Type B pancreatic cell (in vitro differentiated cells): ENCODE measurements at regions not wholly inside any gene's neighbourhood (a gene's known extent, or its start where the extent isn't known, plus 50 kb on each side); places are given as distances from the start of the nearest gene placed in this dataset.

ENCODE experiments used
- DNase-seq: peaks from one replicate; pipeline ENCODE4 v3.0.0; 2021; ENCODE audit warnings: mixed read lengths; ENCODE audit not compliant: unreplicated experiment; ENCODE audit errors: extremely low spot score
- H3K27ac Mint-ChIP-seq: 2 replicates; pipeline ENCODE4 v1.8.0; 2021; ENCODE audit warnings: mild to moderate bottlenecking, mixed read lengths
- H3K27me3 Mint-ChIP-seq: 2 replicates; pipeline ENCODE4 v1.8.0; 2021; ENCODE audit warnings: mixed read lengths
- H3K36me3 Mint-ChIP-seq: 2 replicates; pipeline ENCODE4 v1.8.0; 2021; ENCODE audit warnings: mixed read lengths
- H3K4me1 Mint-ChIP-seq: one replicate; pipeline ENCODE4 v1.8.0; 2021; ENCODE audit warnings: mixed read lengths; ENCODE audit not compliant: unreplicated experiment
- H3K4me3 Mint-ChIP-seq: 2 replicates; pipeline ENCODE4 v1.8.0; 2021; ENCODE audit warnings: mild to moderate bottlenecking, mixed read lengths
- H3K9me3 Mint-ChIP-seq: 2 replicates; pipeline ENCODE4 v1.8.0; 2021; ENCODE audit warnings: mixed read lengths
- CTCF ChIP-seq: fragments of 200-600 bp; sonication (generic); conservative IDR thresholded peaks from 2 replicates; pipeline ENCODE4 v1.5.0; 2021; ENCODE audit warnings: antibody characterized with exemption, mild to moderate bottlenecking

DNA sequence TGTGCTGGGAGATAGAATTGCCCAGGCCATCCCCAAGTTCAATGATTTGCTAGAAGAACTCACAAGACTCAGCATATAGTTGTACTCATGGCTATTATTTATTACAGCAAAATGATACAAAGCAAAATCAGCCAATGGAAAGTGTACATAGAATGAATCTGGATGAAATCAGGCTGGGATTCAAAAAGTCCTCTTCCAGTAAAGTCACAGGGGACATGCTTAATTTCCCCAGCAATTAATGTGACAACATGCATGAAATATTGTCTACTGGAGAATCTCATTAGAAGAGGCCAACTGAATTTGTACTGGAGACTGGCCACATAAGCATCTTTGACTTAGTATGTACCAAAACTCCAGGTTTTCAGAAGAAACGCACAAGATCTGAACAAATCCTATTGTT is 1043.1 kb downstream of the NAALADL2 start:
- H3K4me3 Mint-ChIP-seq: no peak overlapping the region
- TF ChIP-seq CTCF: no peak
- H3K9me3 Mint-ChIP-seq: peaks cover 4% of the 10 kb centered on the region
- H3K27me3 Mint-ChIP-seq: no peaks in the 10 kb centered on the region
- DNase-seq: no peak
- no peaks in the 10 kb centered on the region for H3K36me3 Mint-ChIP-seq
- no peaks in the 10 kb centered on the region for H3K4me1 Mint-ChIP-seq
- H3K27ac Mint-ChIP-seq: no peak overlapping the region

DNA sequence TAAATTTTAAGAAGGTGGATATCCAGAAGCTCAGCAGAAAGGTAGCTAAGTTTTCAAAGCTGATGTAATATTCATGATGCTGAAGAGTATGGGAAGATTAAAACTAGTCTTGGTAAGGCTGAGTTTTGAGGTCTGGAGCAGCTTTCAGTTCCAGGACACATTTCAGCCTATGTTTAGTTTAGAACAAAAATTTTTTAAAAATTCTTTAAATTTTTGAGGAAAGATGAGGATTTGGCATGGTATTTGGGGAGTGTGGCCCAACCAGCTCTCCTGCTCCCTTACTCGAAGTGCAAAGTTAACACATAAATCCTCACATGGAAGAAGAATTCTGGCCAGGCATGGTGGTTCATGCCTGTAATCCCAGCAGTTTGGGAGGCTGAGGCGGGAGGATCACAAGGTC is 1039.1 kb downstream of the NAALADL2 start:
- TF ChIP-seq CTCF: no peak
- Mint-ChIP-seq H3K4me3 (no peak overlapping the region), H3K27me3 (no peaks in the 10 kb centered on the region), H3K27ac (no peak overlapping the region), H3K9me3 (peaks cover 4% of the 10 kb centered on the region), H3K36me3 (no peaks in the 10 kb centered on the region), H3K4me1 (no peaks in the 10 kb centered on the region)
- DNase-seq: no peak

DNA sequence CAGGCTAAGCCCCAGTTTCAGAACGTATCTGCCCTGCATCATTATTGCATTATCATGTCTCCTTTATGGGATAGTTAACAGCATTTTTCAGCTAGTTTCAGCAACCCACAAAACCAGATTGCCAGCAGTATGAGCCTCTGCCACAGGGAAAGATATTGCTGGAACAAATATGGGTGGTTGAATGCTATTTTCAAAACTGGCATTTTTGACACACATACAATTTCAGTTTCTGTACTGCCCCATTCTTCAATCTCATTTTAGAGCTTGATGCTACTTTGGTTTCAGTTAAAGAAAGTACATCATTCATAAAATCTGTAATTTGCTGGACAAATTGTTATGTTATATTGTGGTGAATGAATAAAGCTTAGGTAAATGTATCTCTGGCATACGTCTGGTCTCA is 1037.5 kb downstream of the NAALADL2 start:
- no peak for TF ChIP-seq CTCF
- Mint-ChIP-seq H3K9me3 (no peaks in the 10 kb centered on the region), H3K4me3 (no peak overlapping the region), H3K36me3 (no peaks in the 10 kb centered on the region), H3K27me3 (no peaks in the 10 kb centered on the region), H3K4me1 (no peaks in the 10 kb centered on the region), H3K27ac (no peak overlapping the region)
- DNase-seq: no peak

DNA sequence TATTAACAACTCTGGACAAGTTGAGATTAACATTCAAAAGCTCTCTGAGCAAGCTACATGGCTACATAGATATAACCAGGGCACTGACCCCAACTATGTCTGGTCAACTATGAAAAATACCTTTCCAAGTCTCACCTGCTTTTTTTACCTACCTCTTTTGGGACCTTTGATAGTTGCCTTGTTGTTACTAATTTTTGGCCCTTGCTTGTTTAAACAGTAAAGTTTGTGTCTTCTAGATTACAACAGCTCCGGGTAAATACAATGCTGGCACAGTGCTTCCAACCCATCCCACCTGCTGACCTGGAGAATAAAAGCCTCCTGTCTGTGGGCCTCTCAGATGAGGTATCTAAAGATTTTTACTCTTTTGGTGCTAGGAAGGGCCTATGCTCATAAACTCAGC is 1036.6 kb downstream of the NAALADL2 start:
- no peaks in the 10 kb centered on the region for H3K9me3 Mint-ChIP-seq
- TF ChIP-seq CTCF: no peak
- H3K36me3 Mint-ChIP-seq: no peaks in the 10 kb centered on the region
- no peak overlapping the region for H3K4me3 Mint-ChIP-seq
- no peak overlapping the region for H3K27ac Mint-ChIP-seq
- no peaks in the 10 kb centered on the region for H3K4me1 Mint-ChIP-seq
- H3K27me3 Mint-ChIP-seq: no peaks in the 10 kb centered on the region
- no peak for DNase-seq

- no peaks in the 10 kb centered on the region for H3K9me3 Mint-ChIP-seq
- no peaks in the 10 kb centered on the region for H3K4me1 Mint-ChIP-seq
- DNase-seq: no peak
- H3K4me3 Mint-ChIP-seq: no peak overlapping the region
- no peak overlapping the region for H3K27ac Mint-ChIP-seq
- H3K27me3 Mint-ChIP-seq: no peaks in the 10 kb centered on the region
- no peak for TF ChIP-seq CTCF
- no peaks in the 10 kb centered on the region for H3K36me3 Mint-ChIP-seq
Measured at GRCh38 chr3:175893566-175893965, 1034.4 kb downstream of the NAALADL2 start.

DNA sequence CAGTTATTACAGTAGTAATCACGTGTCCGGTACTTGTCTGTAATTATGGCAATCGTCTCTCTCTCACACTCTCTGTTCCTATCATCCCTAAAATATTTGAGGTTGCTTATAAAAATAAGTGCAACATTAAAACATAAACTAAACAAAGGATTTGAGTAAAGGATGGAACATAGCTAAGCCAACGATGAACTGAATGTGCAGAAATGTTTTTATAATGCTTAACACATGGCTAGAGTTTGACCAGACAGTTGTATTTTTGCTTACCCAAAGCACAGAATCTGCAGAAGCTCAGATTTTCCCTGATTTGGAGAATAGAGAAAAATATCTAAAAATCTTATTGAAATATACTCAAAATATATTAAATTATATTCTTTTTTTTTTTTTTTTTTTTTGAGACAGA is 1030.9 kb downstream of the NAALADL2 start:
- Mint-ChIP-seq H3K4me3 (no peak overlapping the region), H3K27me3 (no peaks in the 10 kb centered on the region)

More for the DNA sequence above, 1030.9 kb downstream of the NAALADL2 start:
- Mint-ChIP-seq H3K36me3 (no peaks in the 10 kb centered on the region), H3K9me3 (no peaks in the 10 kb centered on the region), H3K4me1 (no peaks in the 10 kb centered on the region), H3K27ac (no peak overlapping the region)
- no peak for TF ChIP-seq CTCF
- no peak for DNase-seq
